ENCODE measurements at regions not wholly inside any gene's neighbourhood (a gene's known extent, or its start where the extent isn't known, plus 50 kb on each side); places are given as distances from the start of the nearest gene placed in this dataset.
"Not testable (repeated sequence)": the region's sequence is repeated elsewhere in the genome, so short reads cannot be mapped to it uniquely, and the experiment has no call there.

- peaks cover 4% of the 10 kb centered on the region for H3K9me3 Mint-ChIP-seq
- H3K27ac Mint-ChIP-seq, result no peak overlapping the region
- H3K4me1 Mint-ChIP-seq, result no peaks in the 10 kb centered on the region
- no peak overlapping the region for H3K4me3 Mint-ChIP-seq
- no peaks in the 10 kb centered on the region for H3K36me3 Mint-ChIP-seq (ENCODE audit: low read depth)
- TF ChIP-seq CTCF (IDR thresholded peaks at IDR 0.05), result no peak
- peaks cover 5% of the 10 kb centered on the region for H3K27me3 Mint-ChIP-seq (ENCODE audit: low read depth, poor library complexity)
- no peak for DNase-seq
Observed at GRCh38 chr7:121618182-121618581, 222.1 kb upstream of the FAM3C start.

- H3K36me3 Mint-ChIP-seq (ENCODE audit: low read depth), result no peaks in the 10 kb centered on the region
- no peaks in the 10 kb centered on the region for H3K4me1 Mint-ChIP-seq
- peaks cover 2% of the 10 kb centered on the region for H3K27me3 Mint-ChIP-seq (ENCODE audit: low read depth, poor library complexity)
- H3K27ac Mint-ChIP-seq, result no peak overlapping the region
- H3K4me3 Mint-ChIP-seq, result no peak overlapping the region
- no peak for DNase-seq
- no peak for TF ChIP-seq CTCF (IDR thresholded peaks at IDR 0.05)
- no peaks in the 10 kb centered on the region for H3K9me3 Mint-ChIP-seq
Observed at GRCh38 chr7:121610243-121610642, 214.1 kb upstream of the FAM3C start.

- Mint-ChIP-seq H3K9me3 (no peaks in the 10 kb centered on the region), H3K36me3 (ENCODE audit: low read depth) (no peaks in the 10 kb centered on the region), H3K4me3 (no peak overlapping the region), H3K27ac (no peak overlapping the region), H3K27me3 (ENCODE audit: low read depth, poor library complexity) (peaks cover 2% of the 10 kb centered on the region), H3K4me1 (no peaks in the 10 kb centered on the region)
- no peak for TF ChIP-seq CTCF (IDR thresholded peaks at IDR 0.05)
- DNase-seq, result no peak
Observed at GRCh38 chr7:121609208-121609607, 213.1 kb upstream of the FAM3C start.

GRCh38 chr7:121608785-121609184 is 212.7 kb upstream of the FAM3C start:
- Mint-ChIP-seq H3K4me3 (no peak overlapping the region), H3K27ac (no peak overlapping the region), H3K4me1 (no peaks in the 10 kb centered on the region), H3K9me3 (no peaks in the 10 kb centered on the region), H3K36me3 (ENCODE audit: low read depth) (no peaks in the 10 kb centered on the region), H3K27me3 (ENCODE audit: low read depth, poor library complexity) (peaks cover 2% of the 10 kb centered on the region)
- DNase-seq, result no peak
- no peak for TF ChIP-seq CTCF (IDR thresholded peaks at IDR 0.05)

- H3K27me3 Mint-ChIP-seq (ENCODE audit: low read depth, poor library complexity); H3K9me3 Mint-ChIP-seq; DNase-seq; H3K4me3 Mint-ChIP-seq; H3K27ac Mint-ChIP-seq; H3K36me3 Mint-ChIP-seq (ENCODE audit: low read depth); H3K4me1 Mint-ChIP-seq: not testable (repeated sequence)
Observed at GRCh38 chr7:121608183-121608582, 212.1 kb upstream of the FAM3C start.

GRCh38 chr7:121605317-121605680 is 209.2 kb upstream of the FAM3C start:
- no peaks in the 10 kb centered on the region for H3K4me1 Mint-ChIP-seq
- H3K4me3 Mint-ChIP-seq, result no peak overlapping the region
- peaks cover 3% of the 10 kb centered on the region for H3K9me3 Mint-ChIP-seq
- no peak for DNase-seq
- H3K27ac Mint-ChIP-seq, result no peak overlapping the region
- H3K27me3 Mint-ChIP-seq (ENCODE audit: low read depth, poor library complexity), result peaks cover 2% of the 10 kb centered on the region
- TF ChIP-seq CTCF (IDR thresholded peaks at IDR 0.05), result no peak
- no peaks in the 10 kb centered on the region for H3K36me3 Mint-ChIP-seq (ENCODE audit: low read depth)

Data from nephron progenitor cell (in vitro differentiated cells).